Esophagus squamous epithelium (tissue), 4 donors: ENCODE measurements at regions not wholly inside any gene's neighbourhood (a gene's known extent, or its start where the extent isn't known, plus 50 kb on each side); places are given as distances from the start of the nearest gene placed in this dataset.

Experiments used
- POLR2A ChIP-seq, 4 donors: fragments of 450-650 bp; IDR thresholded peaks; one replicate each; pipeline ENCODE4 v1.6.1; 2017; ENCODE audit warnings: antibody characterized with exemption in 4 of 4, mild to moderate bottlenecking in 4 of 4, moderate library complexity in 3 of 4
- TF ChIP-seq, protein P1 (sequence below), 6 experiments: fragments of 450-650 bp in 4 of 6; fragments of 200-600 bp in 2 of 6; sonication (generic) in 2 of 6; IDR thresholded peaks; one replicate each; pipeline ENCODE4 v1.5.1; 2016 to 2019; ENCODE audit warnings: antibody characterized with exemption in 6 of 6, mild to moderate bottlenecking in 4 of 6, moderate library complexity in 4 of 6

DNA sequence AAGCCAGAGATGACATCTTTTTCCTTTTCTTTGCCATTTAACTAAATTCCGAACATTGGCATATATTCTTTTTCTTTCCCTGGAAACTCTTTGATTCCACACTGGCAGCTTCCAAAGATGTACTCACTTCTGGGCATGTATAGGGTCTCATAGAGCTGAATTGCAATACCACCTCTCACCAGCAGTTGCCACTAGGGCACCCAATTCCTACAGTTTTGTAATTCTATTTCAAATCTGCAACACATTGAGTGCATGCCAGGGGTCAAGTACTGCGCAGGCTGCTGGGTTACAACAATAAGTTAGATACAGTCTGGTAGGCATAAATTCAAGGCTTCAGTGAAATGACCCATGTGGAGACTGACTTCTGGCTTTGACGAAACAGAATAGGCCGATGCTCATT lies 208.8 kb upstream of the NLRP1 start:
- TF ChIP-seq, protein P1, sequence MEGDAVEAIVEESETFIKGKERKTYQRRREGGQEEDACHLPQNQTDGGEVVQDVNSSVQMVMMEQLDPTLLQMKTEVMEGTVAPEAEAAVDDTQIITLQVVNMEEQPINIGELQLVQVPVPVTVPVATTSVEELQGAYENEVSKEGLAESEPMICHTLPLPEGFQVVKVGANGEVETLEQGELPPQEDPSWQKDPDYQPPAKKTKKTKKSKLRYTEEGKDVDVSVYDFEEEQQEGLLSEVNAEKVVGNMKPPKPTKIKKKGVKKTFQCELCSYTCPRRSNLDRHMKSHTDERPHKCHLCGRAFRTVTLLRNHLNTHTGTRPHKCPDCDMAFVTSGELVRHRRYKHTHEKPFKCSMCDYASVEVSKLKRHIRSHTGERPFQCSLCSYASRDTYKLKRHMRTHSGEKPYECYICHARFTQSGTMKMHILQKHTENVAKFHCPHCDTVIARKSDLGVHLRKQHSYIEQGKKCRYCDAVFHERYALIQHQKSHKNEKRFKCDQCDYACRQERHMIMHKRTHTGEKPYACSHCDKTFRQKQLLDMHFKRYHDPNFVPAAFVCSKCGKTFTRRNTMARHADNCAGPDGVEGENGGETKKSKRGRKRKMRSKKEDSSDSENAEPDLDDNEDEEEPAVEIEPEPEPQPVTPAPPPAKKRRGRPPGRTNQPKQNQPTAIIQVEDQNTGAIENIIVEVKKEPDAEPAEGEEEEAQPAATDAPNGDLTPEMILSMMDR (IDR thresholded peaks at IDR 0.05), result peak in 1 of 6 experiments; percentile 19
- no peak for TF ChIP-seq POLR2A (IDR thresholded peaks at IDR 0.05)
